A549 (cell line): ENCODE measurements at regions not wholly inside any gene's neighbourhood (a gene's known extent, or its start where the extent isn't known, plus 50 kb on each side); places are given as distances from the start of the nearest gene placed in this dataset.

Source experiments
- ATAC-seq, 2 experiments: fragments of 200-7000 bp in 1 of 2; fragments of >200 bp in 1 of 2; cut with Nextera tagmentation in 1 of 2; cut with Tn5 transposase in 1 of 2; 3 replicates each; pipeline versions ENCODE4 v1.8.0 to v1.9.1; 2018 to 2020; ENCODE audit warnings: mild to moderate bottlenecking in 1 of 2, moderate library complexity in 1 of 2
- CTCF ChIA-PET: fragments of 300-600 bp; sonication (Branson Sonifier 250); formaldehyde crosslinking; extraction: SDS; loops from one replicate; lab custom pipeline; 2021; ENCODE audit warnings: antibody characterized with exemption, inconsistent platforms; lab: Yijun Ruan, JAX
- POLR2A ChIA-PET: fragments of 350-600 bp; formaldehyde crosslinking; extraction: SDS; loops from one replicate; lab custom pipeline; 2021; ENCODE audit warnings: antibody characterized with exemption, inconsistent platforms; lab: Yijun Ruan, JAX
- DNase-seq, 2 experiments: peaks; one replicate each; pipeline versions ENCODE4 v3.0.0 to v3.0.0-alpha.2; 2011 to 2016; ENCODE audit warnings: low read depth in 1 of 2, low spot score in 1 of 2
- FAIRE-seq: peaks from 2 replicates; lab custom pipeline; 2011; peaks lifted over from hg19 to GRCh38; lab: Jason Lieb, UNC
- H3K27ac ChIP-seq, 2 experiments: fragments of >200 bp; sonication (Bioruptor Twin); formaldehyde crosslinking; 3 replicates each; pipeline ENCODE4 v1.5.1; 2016 to 2017
- H3K4me1 ChIP-seq: fragments of >200 bp; sonication (Bioruptor Twin); formaldehyde crosslinking; 3 replicates; pipeline ENCODE4 v1.6.1; 2016
- H3K4me2 ChIP-seq: fragments of >200 bp; sonication (Bioruptor Twin); formaldehyde crosslinking; 3 replicates; pipeline ENCODE4 v1.6.1; 2016
- H3K4me3 ChIP-seq: fragments of >200 bp; sonication (Bioruptor Twin); formaldehyde crosslinking; 3 replicates; pipeline ENCODE4 v1.5.1; 2016
- H3K9me3 ChIP-seq: fragments of >200 bp; sonication (Bioruptor Twin); formaldehyde crosslinking; 3 replicates; pipeline ENCODE4 v1.6.1; 2016
- BHLHE40 ChIP-seq: IDR thresholded peaks from 2 replicates; pipeline ENCODE4 v1.6.1; 2012; ENCODE audit warnings: low read depth, low read length, inconsistent platforms
- CEBPB ChIP-seq, 2 experiments: fragments of >200 bp in 1 of 2; sonication (Bioruptor Twin) in 1 of 2; formaldehyde crosslinking in 1 of 2; IDR thresholded peaks; 2 replicates each; pipeline ENCODE4 v1.6.1; 2012 to 2016
- CHD4 ChIP-seq: fragments of 200-600 bp; sonication (generic); IDR thresholded peaks from 2 replicates; pipeline ENCODE4 v1.6.1; 2016; ENCODE audit warnings: antibody characterized with exemption, mild to moderate bottlenecking, borderline replicate concordance
- EHF ChIP-seq: fragments of 250-450 bp; sonication (Bioruptor Pico); IDR thresholded peaks from 2 replicates; pipeline ENCODE4 v1.5.0; 2020; ENCODE audit warnings: mild to moderate bottlenecking
- EHMT2 ChIP-seq: fragments of 200-600 bp; sonication (generic); IDR thresholded peaks from 2 replicates; pipeline ENCODE4 v1.6.1; 2016; ENCODE audit warnings: antibody characterized with exemption, low read depth, mild to moderate bottlenecking, moderate library complexity
- EP300 ChIP-seq, 2 experiments: fragments of >200 bp; sonication (Bioruptor Twin); formaldehyde crosslinking; IDR thresholded peaks; 2 replicates in 1 of 2; 3 replicates in 1 of 2; pipeline ENCODE4 v1.6.1; 2016 to 2017
- ESRRA ChIP-seq: fragments of 150-350 bp; IDR thresholded peaks from 2 replicates; pipeline ENCODE4 v1.6.1; 2014; ENCODE audit warnings: mild to moderate bottlenecking, low read length, borderline replicate concordance
- FOSB ChIP-seq: fragments of 250-450 bp; sonication (Bioruptor Pico); IDR thresholded peaks from 2 replicates; pipeline ENCODE4 v1.5.0; 2020; ENCODE audit warnings: mild to moderate bottlenecking, moderate library complexity
- FOSL2 ChIP-seq, 2 experiments: fragments of 450-650 bp in 1 of 2; fragments of >200 bp in 1 of 2; sonication (Bioruptor Twin) in 1 of 2; formaldehyde crosslinking; IDR thresholded peaks; 2 replicates each; pipeline versions ENCODE4 v1.5.0 to v1.6.1; 2016 to 2020; ENCODE audit warnings: mild to moderate bottlenecking in 1 of 2, moderate library complexity in 1 of 2
- FOXS1 ChIP-seq: fragments of 250-450 bp; sonication (Bioruptor Pico); IDR thresholded peaks from 2 replicates; pipeline ENCODE4 v1.5.0; 2020; ENCODE audit warnings: mild to moderate bottlenecking, moderate library complexity
- GATA3 ChIP-seq: IDR thresholded peaks from 2 replicates; pipeline ENCODE4 v1.6.1; 2012; ENCODE audit warnings: borderline replicate concordance
- HES2 ChIP-seq: fragments of >200 bp; sonication (Bioruptor Twin); formaldehyde crosslinking; IDR thresholded peaks from 2 replicates; pipeline ENCODE4 v1.6.1; 2016
- HMGXB4 ChIP-seq: fragments of 250-450 bp; sonication (Bioruptor Pico); IDR thresholded peaks from 2 replicates; pipeline ENCODE4 v1.5.0; 2021; ENCODE audit warnings: mild to moderate bottlenecking, moderate library complexity, borderline replicate concordance
- HOXA7 ChIP-seq: fragments of 250-450 bp; sonication (Bioruptor Pico); IDR thresholded peaks from 2 replicates; pipeline ENCODE4 v1.5.0; 2020; ENCODE audit warnings: mild to moderate bottlenecking, moderate library complexity
- HOXB5 ChIP-seq: fragments of 250-450 bp; sonication (Bioruptor Pico); IDR thresholded peaks from 2 replicates; pipeline ENCODE4 v1.5.0; 2020; ENCODE audit warnings: mild to moderate bottlenecking, moderate library complexity
- JUN ChIP-seq, 2 experiments: fragments of >200 bp; sonication (Bioruptor Twin); formaldehyde crosslinking; IDR thresholded peaks; 2 replicates in 1 of 2; 3 replicates in 1 of 2; pipeline ENCODE4 v1.6.1; 2016 to 2017
- JUNB ChIP-seq: fragments of >200 bp; sonication (Bioruptor Twin); formaldehyde crosslinking; IDR thresholded peaks from 2 replicates; pipeline ENCODE4 v1.6.1; 2016
- MAX ChIP-seq: IDR thresholded peaks from 2 replicates; pipeline ENCODE4 v1.6.1; 2012
- NPAS2 ChIP-seq: fragments of 250-450 bp; sonication (Bioruptor Pico); IDR thresholded peaks from 2 replicates; pipeline ENCODE4 v1.8.0; 2022; ENCODE audit warnings: mild to moderate bottlenecking, moderate library complexity, borderline replicate concordance
- PHF8 ChIP-seq: fragments of 200-600 bp; sonication (generic); IDR thresholded peaks from 2 replicates; pipeline ENCODE4 v1.6.1; 2016; ENCODE audit warnings: low read depth, mild to moderate bottlenecking, antibody characterized with exemption, moderate library complexity, borderline replicate concordance
- RAD21 ChIP-seq, 2 experiments: fragments of >200 bp in 1 of 2; sonication (Bioruptor Twin) in 1 of 2; formaldehyde crosslinking in 1 of 2; IDR thresholded peaks in 1 of 2; conservative IDR thresholded peaks in 1 of 2; 2 replicates in 1 of 2; 3 replicates in 1 of 2; pipeline ENCODE4 v1.6.1; 2012 to 2018; ENCODE audit warnings: inconsistent platforms in 1 of 2
- RCOR1 ChIP-seq: fragments of 150-350 bp; IDR thresholded peaks from 2 replicates; pipeline ENCODE4 v1.6.1; 2014; ENCODE audit warnings: antibody characterized with exemption, low read length, low read depth
- SMC3 ChIP-seq: fragments of >200 bp; sonication (Bioruptor Twin); formaldehyde crosslinking; IDR thresholded peaks from 3 replicates; pipeline ENCODE4 v1.6.1; 2018; ENCODE audit warnings: inconsistent platforms
- TP53 ChIP-seq: fragments of 250-450 bp; sonication (Bioruptor Pico); IDR thresholded peaks from 2 replicates; pipeline ENCODE4 v1.5.0; 2021; ENCODE audit warnings: mild to moderate bottlenecking, moderate library complexity
- ZNF302 ChIP-seq: fragments of 250-450 bp; sonication (Bioruptor Pico); IDR thresholded peaks from 2 replicates; pipeline ENCODE4 v1.9.0; 2021; ENCODE audit warnings: inconsistent platforms, mild to moderate bottlenecking, moderate library complexity
- WGBS: methylation state at CpG from one replicate; pipeline ENCODE4 v1.1.6; 2017; ENCODE audit errors: missing lambda C conversion rate; 5-methylcytosine and 5-hydroxymethylcytosine counted together
- TF ChIP-seq, protein P1 (sequence below): fragments of 250-450 bp; sonication (Bioruptor Pico); IDR thresholded peaks from 2 replicates; pipeline ENCODE4 v1.5.0; 2020; ENCODE audit warnings: low read depth, mild to moderate bottlenecking, moderate library complexity

- ATAC-seq (no peak), DNase-seq (no peak), FAIRE-seq (no peak)
- H3K4me2 ChIP-seq = no peak overlapping the region
- peak overlapping the region; percentile 82 to 91 for H3K27ac ChIP-seq
- ChIA-PET POLR2A (no interaction called here), CTCF (interaction anchor here (1.4 kb wide), 1 partner anchor 11 kb away, joined by 3 read pairs; no protein-coding TSS in a partner anchor)
- no peaks in the 10 kb centered on the region for H3K9me3 ChIP-seq
- H3K4me1 ChIP-seq = peaks cover 44% of the 10 kb centered on the region
- WGBS = 93% methylated on average over 4 of the region's 4 CpGs
- no peak overlapping the region for H3K4me3 ChIP-seq
- TF ChIP-seq FOSL2 (IDR thresholded peaks at IDR 0.05) (no peak), FOSL2 (CRISPR knock-in tag; IDR thresholded peaks at IDR 0.05) (no peak), PHF8 (no peak), HOXA7 (CRISPR knock-in tag) (no peak), EHF (no peak), FOXS1 (no peak), EHMT2 (no peak), CHD4 (no peak), NPAS2 (CRISPR knock-in tag) (no peak), BHLHE40 (no peak)
- TF ChIP-seq, protein P1, sequence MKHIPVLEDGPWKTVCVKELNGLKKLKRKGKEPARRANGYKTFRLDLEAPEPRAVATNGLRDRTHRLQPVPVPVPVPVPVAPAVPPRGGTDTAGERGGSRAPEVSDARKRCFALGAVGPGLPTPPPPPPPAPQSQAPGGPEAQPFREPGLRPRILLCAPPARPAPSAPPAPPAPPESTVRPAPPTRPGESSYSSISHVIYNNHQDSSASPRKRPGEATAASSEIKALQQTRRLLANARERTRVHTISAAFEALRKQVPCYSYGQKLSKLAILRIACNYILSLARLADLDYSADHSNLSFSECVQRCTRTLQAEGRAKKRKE (CRISPR knock-in tag) = no peak
- TF ChIP-seq, all 56 proteins: peak for 0
These were observed 298.4 kb downstream of the TLE1 start for GRCh38 chr9:81390792-81391456.

GRCh38 chr9:81389569-81389993 is 299.8 kb downstream of the TLE1 start:
- peak; percentile 97 to 98 for ATAC-seq
- H3K27ac ChIP-seq = peak overlapping the region; percentile 82 to 91
- DNase-seq = peak; percentile 58 to 90
- TF ChIP-seq EP300 (IDR thresholded peaks at IDR 0.05) = peak; percentile 57 to 61; a peak in 2 of 5 replicates
- TF ChIP-seq ESRRA = no peak
- 0 out of 2 replicates have a peak, but pooled peaks have one; percentile 9 for TF ChIP-seq HES2
- peak; percentile 84; the same call in 1 of the 2 replicates for TF ChIP-seq GATA3
- TF ChIP-seq TP53 (CRISPR knock-in tag) = no peak
- no peak for TF ChIP-seq RCOR1
- no peak for TF ChIP-seq FOXS1
- peak; percentile 82 for TF ChIP-seq JUNB
- no peak for TF ChIP-seq ZNF302 (CRISPR knock-in tag)
- no peak for TF ChIP-seq EHF
- TF ChIP-seq JUN (IDR thresholded peaks at IDR 0.05) = peak in 1 of 2 experiments; percentile 52; a peak in 3 of 5 replicates
- TF ChIP-seq HOXB5 (CRISPR knock-in tag) = no peak
- TF ChIP-seq FOSB = no peak
- peak in 1 of 2 experiments; percentile 61; a peak in 2 of 4 replicates for TF ChIP-seq CEBPB (IDR thresholded peaks at IDR 0.05)
- no peak for TF ChIP-seq SMC3
- peak; percentile 37 to 40; a peak in 3 of 5 replicates for TF ChIP-seq RAD21 (conservative IDR thresholded peaks at IDR 0.05 in 1 of 2, IDR thresholded peaks at IDR 0.05 in 1 of 2)
- peak; percentile 54; the same call in 1 of the 2 replicates for TF ChIP-seq MAX
- no peak for TF ChIP-seq HMGXB4
- peak; percentile 85 for TF ChIP-seq FOSL2 (IDR thresholded peaks at IDR 0.05)
- TF ChIP-seq FOSL2 (CRISPR knock-in tag; IDR thresholded peaks at IDR 0.05) = peak; percentile 91
- TF ChIP-seq, all 56 proteins: peak for 9
- Histone ChIP-seq H3K9me3 (no peaks in the 10 kb centered on the region), H3K4me1 (peaks cover 41% of the 10 kb centered on the region), H3K4me3 (no peak overlapping the region), H3K4me2 (peak overlapping the region; percentile 72)
- ChIA-PET POLR2A (no interaction called here), CTCF (interaction anchor here (1.4 kb wide), 1 partner anchor 10 kb away, joined by 3 read pairs; no protein-coding TSS in a partner anchor)
- FAIRE-seq = peak; percentile 83
- WGBS = 10% methylated on average over 6 of the region's 6 CpGs
